HG02938 (cell line): ENCODE measurements at regions not wholly inside any gene's neighbourhood (a gene's known extent, or its start where the extent isn't known, plus 50 kb on each side); places are given as distances from the start of the nearest gene placed in this dataset.

Experiments
- ATAC-seq: cut with Tn5 transposase; IDR thresholded peaks from one replicate; pipeline ENCODE4 v1.9.1; 2021; ENCODE audit warnings: mild to moderate bottlenecking, moderate library complexity; ENCODE audit not compliant: unreplicated experiment

- ATAC-seq, result no peak
These were observed 271.1 kb upstream of the CLEC14A start for GRCh38 chr14:38526826-38527501.

DNA sequence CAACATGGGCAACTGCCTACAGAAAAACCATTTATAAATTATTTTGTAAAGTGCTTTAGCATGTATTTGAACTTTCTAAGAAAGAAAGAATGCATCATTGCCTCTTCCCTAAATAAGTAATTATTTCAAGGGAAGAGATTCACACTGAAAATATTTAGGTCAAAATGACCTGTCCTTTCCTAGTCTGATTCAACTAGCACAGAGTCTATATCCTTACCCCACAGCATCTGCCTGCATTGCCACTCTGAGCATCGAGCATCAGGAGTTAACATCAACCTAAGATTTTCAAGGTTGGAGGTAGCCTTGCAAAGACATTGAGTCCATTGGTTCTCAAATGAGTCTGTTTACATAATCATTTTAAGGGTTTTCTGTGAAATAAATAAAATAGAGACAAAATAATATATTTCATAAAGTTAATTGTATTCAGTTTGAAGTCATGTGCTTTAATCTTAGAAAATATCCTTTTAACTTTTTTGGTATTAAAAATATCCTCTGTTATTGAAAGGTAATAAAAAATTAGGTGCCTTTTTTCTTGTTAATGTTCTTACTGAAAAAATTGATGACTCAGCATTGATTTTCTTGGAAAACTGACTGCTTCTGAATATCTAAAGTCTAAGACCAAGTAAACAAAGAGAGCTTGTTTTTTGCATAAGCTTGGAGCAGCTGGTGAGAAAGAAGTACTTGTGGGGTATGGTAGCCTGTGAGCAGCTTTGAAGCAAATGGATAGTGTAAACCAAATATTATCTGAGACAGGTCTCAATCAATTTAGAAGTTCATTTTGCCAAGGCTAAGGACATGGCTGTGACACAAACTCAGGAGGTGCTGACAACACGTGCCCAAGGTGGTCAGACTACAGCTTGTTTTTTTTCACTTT is 269.0 kb upstream of the CLEC14A start:
- no peak for ATAC-seq

DNA sequence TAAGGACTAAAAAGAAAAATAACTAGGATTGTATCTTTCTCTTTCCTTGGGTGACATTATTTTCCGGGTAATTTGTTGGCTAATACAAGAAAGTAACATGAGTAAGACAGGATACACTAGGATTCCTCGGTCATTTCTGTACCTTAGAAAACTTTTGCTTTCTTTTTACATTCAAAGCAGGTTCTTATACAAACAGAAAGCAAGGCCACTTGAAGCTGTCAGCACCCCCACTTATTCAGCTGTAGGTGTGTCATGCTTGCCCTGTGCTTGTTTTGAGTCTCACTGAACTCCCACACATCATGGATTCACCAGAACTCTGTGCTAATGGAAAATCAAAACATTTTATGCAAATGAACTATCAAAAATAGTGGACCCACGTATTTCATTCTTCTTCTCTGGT is 266.8 kb upstream of the CLEC14A start:
- ATAC-seq, result no peak

- ATAC-seq, result no peak
These were observed 265.7 kb upstream of the CLEC14A start for GRCh38 chr14:38521591-38521990.

DNA sequence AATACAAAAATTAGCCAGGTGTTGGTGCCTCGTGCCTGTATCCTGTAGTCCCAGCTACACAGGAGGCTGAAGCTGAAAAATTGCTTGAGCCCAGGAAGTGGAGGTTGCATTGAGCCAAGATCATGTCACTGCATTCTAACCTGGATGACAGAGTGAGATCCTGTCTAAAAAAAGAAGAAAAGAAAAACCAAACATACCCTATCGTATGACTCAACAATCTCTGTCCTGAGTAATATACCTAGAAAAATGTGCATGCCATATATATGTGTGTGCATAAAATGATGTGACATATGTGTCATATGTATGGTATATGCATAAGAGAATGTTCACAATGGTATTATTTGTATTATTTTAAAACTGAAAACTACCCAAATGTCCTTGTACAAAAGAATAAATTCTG is 261.5 kb upstream of the CLEC14A start:
- ATAC-seq, result no peak

GRCh38 chr14:38512236-38512635 is 256.3 kb upstream of the CLEC14A start:
- ATAC-seq, result no peak

DNA sequence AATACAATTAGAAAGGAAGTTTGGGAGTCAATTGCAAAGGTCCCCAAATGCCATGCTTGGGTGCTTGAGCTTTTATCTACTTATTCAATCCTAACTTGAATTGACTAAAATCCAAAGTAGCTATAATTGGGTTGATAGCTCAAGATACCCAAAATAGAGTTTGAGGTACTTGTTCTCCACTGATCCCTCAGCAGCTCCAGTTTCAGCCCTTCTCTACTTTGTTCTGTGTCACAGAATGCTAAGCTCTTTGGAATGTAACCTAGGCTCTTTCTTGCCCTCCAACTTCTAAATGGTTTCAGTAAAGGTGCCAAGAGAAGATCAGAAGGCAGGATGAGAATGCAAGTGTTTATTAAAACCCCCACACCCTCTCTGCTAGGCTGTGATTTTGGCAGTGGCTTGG is 251.4 kb upstream of the CLEC14A start:
- no peak for ATAC-seq

GRCh38 chr14:38505973-38506249 is 250.0 kb upstream of the CLEC14A start:
- ATAC-seq, result no peak

GRCh38 chr14:38505221-38505972 is 249.5 kb upstream of the CLEC14A start:
- ATAC-seq, result no peak

GRCh38 chr14:38504175-38504574 is 248.3 kb upstream of the CLEC14A start:
- no peak for ATAC-seq

DNA sequence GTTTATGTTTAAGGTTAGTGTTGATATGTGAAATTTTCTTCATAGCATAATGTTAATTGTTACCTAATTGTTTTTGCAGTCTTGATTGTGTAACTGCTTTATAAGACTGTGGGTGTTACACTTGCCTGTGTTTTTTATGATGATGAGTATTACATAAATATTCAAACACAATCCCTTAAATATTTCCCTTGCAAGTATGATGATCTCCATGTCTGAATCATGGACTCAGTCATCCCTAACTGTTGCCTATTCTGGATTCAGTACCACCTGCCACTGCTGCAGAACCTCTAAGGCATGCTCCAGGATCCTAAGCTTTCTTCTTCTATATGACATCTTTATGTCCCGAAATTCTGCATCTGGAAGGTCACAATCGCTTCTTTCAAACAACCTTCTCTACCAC is 246.3 kb upstream of the CLEC14A start:
- no peak for ATAC-seq

DNA sequence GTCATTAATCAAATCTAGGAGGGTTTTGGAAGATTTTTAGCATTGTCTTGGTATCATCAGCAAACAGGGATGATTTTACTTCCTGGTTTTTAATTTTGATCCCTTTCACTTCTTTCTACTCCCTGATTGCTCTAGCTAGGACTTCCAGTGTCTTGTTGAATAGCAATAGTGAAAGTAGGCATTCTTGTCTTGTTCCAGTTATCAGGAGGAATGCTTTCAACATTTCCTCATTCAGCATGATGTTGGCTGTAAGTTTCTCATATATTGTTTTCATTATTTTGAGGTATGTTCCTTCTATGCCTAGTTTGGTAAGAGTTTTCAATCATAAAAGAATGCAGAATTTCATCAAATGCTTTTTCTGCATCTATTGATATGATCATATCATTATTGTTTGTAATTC is 244.2 kb upstream of the CLEC14A start:
- ATAC-seq, result no peak

DNA sequence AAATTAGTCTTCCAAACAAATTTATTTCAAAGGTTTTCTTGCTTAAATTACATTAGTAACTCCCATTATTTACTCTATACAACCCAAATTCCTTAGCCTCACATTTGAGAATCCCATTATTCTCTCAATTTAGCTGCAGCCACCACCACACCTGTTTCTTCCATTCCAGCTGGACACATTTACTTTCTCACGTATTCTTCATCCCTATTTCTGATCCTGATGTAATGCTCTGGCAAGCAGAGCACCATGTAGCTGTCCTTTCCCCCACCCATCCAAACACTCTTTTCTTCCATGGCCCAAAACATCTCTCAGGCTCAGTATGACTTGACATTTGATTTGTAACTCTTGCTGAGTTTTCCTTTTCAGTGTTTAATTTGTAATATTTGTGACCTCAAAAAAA is 240.2 kb upstream of the CLEC14A start:
- no peak for ATAC-seq

GRCh38 chr14:38490273-38490672 is 234.4 kb upstream of the CLEC14A start:
- peak; percentile 94 for ATAC-seq

- no peak for ATAC-seq
These were observed 229.1 kb upstream of the CLEC14A start for GRCh38 chr14:38485026-38485425.

GRCh38 chr14:38481952-38482678 is 226.2 kb upstream of the CLEC14A start:
- no peak for ATAC-seq

DNA sequence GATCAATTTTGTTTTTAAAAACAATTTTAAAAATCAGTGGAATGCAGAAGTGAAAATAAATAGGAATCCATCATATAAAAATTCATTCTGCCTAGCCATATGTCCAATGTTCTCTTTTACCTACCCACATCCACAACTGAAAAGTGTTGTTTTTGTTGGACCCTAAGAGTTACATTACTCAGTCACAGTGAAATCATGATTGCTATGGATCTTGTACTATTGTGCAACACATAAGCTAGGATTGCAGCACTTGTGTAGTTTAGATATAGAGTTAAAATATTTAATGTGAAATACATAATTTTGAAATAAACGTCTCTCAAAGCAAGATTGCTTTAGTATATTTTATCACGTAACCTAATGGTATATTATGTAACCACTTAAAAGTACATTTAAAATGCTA is 213.3 kb upstream of the CLEC14A start:
- ATAC-seq, result no peak

DNA sequence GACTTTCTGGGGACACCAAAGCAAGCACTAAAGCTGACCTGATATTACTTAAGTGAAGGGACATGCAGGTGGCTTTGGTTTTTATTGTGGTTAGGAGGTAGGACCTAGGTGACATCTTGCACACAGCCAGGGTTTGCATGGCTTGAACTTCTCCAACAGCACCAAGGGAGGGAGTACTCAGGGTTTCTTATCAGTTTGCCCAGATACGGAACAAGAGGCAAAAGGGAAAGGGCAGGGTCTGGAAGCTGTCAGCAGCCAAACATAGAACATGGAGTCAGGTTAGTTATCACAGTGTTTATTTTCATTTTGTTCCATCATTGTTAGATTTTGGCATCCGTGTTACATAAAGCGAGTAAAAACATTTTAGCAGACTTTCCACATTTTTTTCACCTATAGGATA is 186.3 kb upstream of the CLEC14A start:
- no peak for ATAC-seq

DNA sequence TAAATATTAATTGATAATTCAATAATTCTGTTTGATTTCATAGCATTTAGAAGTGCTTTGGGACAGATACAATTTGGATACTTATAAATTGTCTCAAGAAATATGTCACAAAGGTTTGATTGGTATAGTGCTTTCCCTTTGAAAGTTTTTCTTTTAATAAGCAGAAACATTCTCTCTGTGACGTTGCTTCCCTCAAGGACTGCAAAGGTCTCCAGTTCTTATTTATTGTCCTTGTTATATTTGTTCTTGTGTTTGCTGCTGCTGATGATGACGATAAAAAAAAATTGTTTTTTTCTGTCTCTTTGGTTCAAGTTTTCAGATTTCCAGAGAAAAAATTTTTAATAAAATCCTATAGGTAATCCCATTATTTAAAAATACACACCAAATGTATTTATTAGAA is 176.3 kb upstream of the CLEC14A start:
- ATAC-seq, result no peak

- no peak for ATAC-seq
These were observed 175.3 kb upstream of the CLEC14A start for GRCh38 chr14:38431156-38431555.

GRCh38 chr14:38430522-38430921 is 174.6 kb upstream of the CLEC14A start:
- no peak for ATAC-seq
